ENCODE measurements at regions not wholly inside any gene's neighbourhood (a gene's known extent, or its start where the extent isn't known, plus 50 kb on each side); places are given as distances from the start of the nearest gene placed in this dataset.

- H3K4me3 ChIP-seq (ENCODE audit: low read depth, poor library complexity, severe bottlenecking): no peak overlapping the region
- intact Hi-C loops (cut with DNase I; ENCODE audit: low total_unique reads): no loop called here
- DNase-seq (ENCODE audit: low spot score in 2 of 2): no peak
- WGBS, 2 donors: 7 to 9% methylated on average over 39 to 48 of the region's 48 CpGs
- TF ChIP-seq POLR2A (IDR thresholded peaks at IDR 0.05) (no peak), CTCF (IDR thresholded peaks at IDR 0.05) (no peak)
Measured at GRCh38 chr7:98470485-98471240, 69.8 kb upstream of the BAIAP2L1 start.

GRCh38 chr7:98469088-98469487 is 68.2 kb upstream of the BAIAP2L1 start:
- WGBS, 2 donors: 78 to 80% methylated on average over 1 of the region's 1 CpG
- intact Hi-C loops (cut with DNase I; ENCODE audit: low total_unique reads): no loop called here
- DNase-seq (ENCODE audit: low spot score in 2 of 2): no peak
- H3K4me3 ChIP-seq (ENCODE audit: low read depth, poor library complexity, severe bottlenecking): no peak overlapping the region
- no peak for TF ChIP-seq POLR2A (IDR thresholded peaks at IDR 0.05)
- TF ChIP-seq CTCF (IDR thresholded peaks at IDR 0.05): no peak

- intact Hi-C loops (cut with DNase I; ENCODE audit: low total_unique reads): no loop called here
- 75 to 80% methylated on average over 8 of the region's 8 CpGs for WGBS, 2 donors
- TF ChIP-seq POLR2A (IDR thresholded peaks at IDR 0.05) (no peak), CTCF (IDR thresholded peaks at IDR 0.05) (no peak)
- DNase-seq (ENCODE audit: low spot score in 2 of 2): no peak
- no peak overlapping the region for H3K4me3 ChIP-seq (ENCODE audit: low read depth, poor library complexity, severe bottlenecking)
Measured at GRCh38 chr7:98467570-98468312, 66.9 kb upstream of the BAIAP2L1 start.

- intact Hi-C loops (cut with DNase I; ENCODE audit: low total_unique reads): no loop called here
- WGBS, 2 donors: 82 to 84% methylated on average over 8 of the region's 8 CpGs
Measured at GRCh38 chr7:98465022-98465421, 64.1 kb upstream of the BAIAP2L1 start.

GRCh38 chr7:98464558-98464940 is 63.7 kb upstream of the BAIAP2L1 start:
- TF ChIP-seq CTCF (IDR thresholded peaks at IDR 0.05) (no peak), POLR2A (IDR thresholded peaks at IDR 0.05) (no peak)
- no peak for DNase-seq (ENCODE audit: low spot score in 2 of 2)
- no peak overlapping the region for H3K4me3 ChIP-seq (ENCODE audit: low read depth, poor library complexity, severe bottlenecking)
- 60 to 61% methylated on average over 4 of the region's 4 CpGs for WGBS, 2 donors
- intact Hi-C loops (cut with DNase I; ENCODE audit: low total_unique reads): no loop called here

More at GRCh38 chr7:98465022-98465421, 64.1 kb upstream of the BAIAP2L1 start:
- no peak for DNase-seq (ENCODE audit: low spot score in 2 of 2)
- TF ChIP-seq CTCF (IDR thresholded peaks at IDR 0.05): no peak
- no peak for TF ChIP-seq POLR2A (IDR thresholded peaks at IDR 0.05)
- no peak overlapping the region for H3K4me3 ChIP-seq (ENCODE audit: low read depth, poor library complexity, severe bottlenecking)

Measured in lower leg skin (tissue), 4 donors.